Renal pelvis (tissue), 1 donor: ENCODE measurements at regions not wholly inside any gene's neighbourhood (a gene's known extent, or its start where the extent isn't known, plus 50 kb on each side); places are given as distances from the start of the nearest gene placed in this dataset.

Experiments
- DNase-seq: peaks from one replicate; pipeline ENCODE4 v3.0.0-alpha.2; 2013

- DNase-seq, result no peak
Observed at GRCh38 chr12:92614502-92614901, 88.3 kb upstream of the PLEKHG7 start.

- DNase-seq, result no peak
Observed at GRCh38 chr12:92614001-92614400, 88.8 kb upstream of the PLEKHG7 start.

GRCh38 chr12:92612611-92613010 is 90.2 kb upstream of the PLEKHG7 start:
- no peak for DNase-seq

- DNase-seq, result no peak
Observed at GRCh38 chr12:92608151-92609091, 94.4 kb upstream of the PLEKHG7 start.

GRCh38 chr12:92606956-92607355 is 95.8 kb upstream of the PLEKHG7 start:
- no peak for DNase-seq

- no peak for DNase-seq
Observed at GRCh38 chr12:92605621-92606170, 97.1 kb upstream of the PLEKHG7 start.

GRCh38 chr12:92604786-92605185 is 98.0 kb upstream of the PLEKHG7 start:
- no peak for DNase-seq

- no peak for DNase-seq
Observed at GRCh38 chr12:92603741-92604432, 98.9 kb upstream of the PLEKHG7 start.

- no peak for DNase-seq
Observed at GRCh38 chr12:92602930-92603623, 99.7 kb upstream of the PLEKHG7 start.

- no peak for DNase-seq
Observed at GRCh38 chr12:92602476-92602875, 100.3 kb upstream of the PLEKHG7 start.

GRCh38 chr12:92601680-92602079 is 101.1 kb upstream of the PLEKHG7 start:
- no peak for DNase-seq

GRCh38 chr12:92601176-92601575 is 101.6 kb upstream of the PLEKHG7 start:
- no peak for DNase-seq

- DNase-seq, result no peak
Observed at GRCh38 chr12:92600052-92600451, 102.7 kb upstream of the PLEKHG7 start.

- DNase-seq, result no peak
Observed at GRCh38 chr12:92597997-92598396, 104.8 kb upstream of the PLEKHG7 start.

- no peak for DNase-seq
Observed at GRCh38 chr12:92597118-92597517, 105.7 kb upstream of the PLEKHG7 start.

- no peak for DNase-seq
Observed at GRCh38 chr12:92596383-92596782, 106.4 kb upstream of the PLEKHG7 start.

- no peak for DNase-seq
Observed at GRCh38 chr12:92595663-92596062, 107.1 kb upstream of the PLEKHG7 start.

GRCh38 chr12:92593734-92594402 is 108.9 kb upstream of the PLEKHG7 start:
- DNase-seq, result no peak

GRCh38 chr12:92585115-92585727 is 117.6 kb upstream of the PLEKHG7 start:
- no peak for DNase-seq

GRCh38 chr12:92583910-92584309 is 118.9 kb upstream of the PLEKHG7 start:
- no peak for DNase-seq

GRCh38 chr12:92582893-92583292 is 119.9 kb upstream of the PLEKHG7 start:
- no peak for DNase-seq
